ENCODE measurements at regions not wholly inside any gene's neighbourhood (a gene's known extent, or its start where the extent isn't known, plus 50 kb on each side); places are given as distances from the start of the nearest gene placed in this dataset.

- Histone ChIP-seq H3K79me2 (no peaks in the 10 kb centered on the region), H3K27ac (no peak overlapping the region), H3K27me3 (no peaks in the 10 kb centered on the region), H3K9me3 (ENCODE audit: low read depth) (no peaks in the 10 kb centered on the region), H3K9me2 (replicated peaks; ENCODE audit: insufficient read depth) (no peaks in the 10 kb centered on the region), H3K4me3 (no peak overlapping the region), H3K4me2 (no peak overlapping the region), H2AFZ (no peak overlapping the region), H3K36me3 (replicated peaks; ENCODE audit: insufficient read depth, low read depth) (no peaks in the 10 kb centered on the region), H3K4me1 (ENCODE audit: insufficient read depth) (no peaks in the 10 kb centered on the region), H4K20me1 (ENCODE audit: insufficient read depth, poor library complexity, severe bottlenecking) (no peaks in the 10 kb centered on the region)
- 91% methylated on average over 6 of the region's 6 CpGs for WGBS (ENCODE audit: low lambda C conversion rate, missing lambda C conversion rate)
- TF ChIP-seq EZH2phosphoT487 (IDR thresholded peaks at IDR 0.05; ENCODE audit: low read depth, severe bottlenecking, unreplicated experiment): no peak
- TF ChIP-seq CTCF (IDR thresholded peaks at IDR 0.05; ENCODE audit: poor library complexity): no peak
- TF ChIP-seq EZH2 (IDR thresholded peaks at IDR 0.05; ENCODE audit: borderline replicate concordance): no peak
- no peak for DNase-seq (ENCODE audit: low spot score)
Observed at GRCh38 chr2:220871909-220872308, 700.2 kb downstream of the EPHA4 start.

GRCh38 chr2:220876080-220876824 is 695.9 kb downstream of the EPHA4 start:
- no peaks in the 10 kb centered on the region for H4K20me1 ChIP-seq (ENCODE audit: insufficient read depth, poor library complexity, severe bottlenecking)
- TF ChIP-seq EZH2 (IDR thresholded peaks at IDR 0.05; ENCODE audit: borderline replicate concordance) (no peak), EZH2phosphoT487 (IDR thresholded peaks at IDR 0.05; ENCODE audit: low read depth, severe bottlenecking, unreplicated experiment) (no peak), CTCF (IDR thresholded peaks at IDR 0.05; ENCODE audit: poor library complexity) (no peak)

GRCh38 chr2:220877491-220877890 is 694.6 kb downstream of the EPHA4 start:
- WGBS (ENCODE audit: low lambda C conversion rate, missing lambda C conversion rate): 92% methylated on average over 2 of the region's 2 CpGs
- Histone ChIP-seq H3K27ac (no peak overlapping the region), H3K4me1 (ENCODE audit: insufficient read depth) (no peaks in the 10 kb centered on the region), H3K9me2 (replicated peaks; ENCODE audit: insufficient read depth) (no peaks in the 10 kb centered on the region), H4K20me1 (ENCODE audit: insufficient read depth, poor library complexity, severe bottlenecking) (no peaks in the 10 kb centered on the region), H3K9me3 (ENCODE audit: low read depth) (no peaks in the 10 kb centered on the region), H3K4me3 (no peak overlapping the region), H3K27me3 (no peaks in the 10 kb centered on the region), H2AFZ (no peak overlapping the region), H3K36me3 (replicated peaks; ENCODE audit: insufficient read depth, low read depth) (no peaks in the 10 kb centered on the region), H3K79me2 (no peaks in the 10 kb centered on the region), H3K4me2 (no peak overlapping the region)
- TF ChIP-seq EZH2phosphoT487 (IDR thresholded peaks at IDR 0.05; ENCODE audit: low read depth, severe bottlenecking, unreplicated experiment) (no peak), CTCF (IDR thresholded peaks at IDR 0.05; ENCODE audit: poor library complexity) (no peak), EZH2 (IDR thresholded peaks at IDR 0.05; ENCODE audit: borderline replicate concordance) (no peak)
- DNase-seq (ENCODE audit: low spot score): no peak

More at GRCh38 chr2:220876080-220876824, 695.9 kb downstream of the EPHA4 start:
- no peak for DNase-seq (ENCODE audit: low spot score)
- H3K36me3 ChIP-seq (replicated peaks; ENCODE audit: insufficient read depth, low read depth): no peaks in the 10 kb centered on the region
- WGBS (ENCODE audit: low lambda C conversion rate, missing lambda C conversion rate): 53% methylated on average over 3 of the region's 3 CpGs
- H3K4me3 ChIP-seq: no peak overlapping the region
- H3K9me2 ChIP-seq (replicated peaks; ENCODE audit: insufficient read depth): no peaks in the 10 kb centered on the region
- no peaks in the 10 kb centered on the region for H3K4me1 ChIP-seq (ENCODE audit: insufficient read depth)
- no peak overlapping the region for H3K4me2 ChIP-seq
- H3K27me3 ChIP-seq: no peaks in the 10 kb centered on the region
- no peak overlapping the region for H2AFZ ChIP-seq
- no peaks in the 10 kb centered on the region for H3K9me3 ChIP-seq (ENCODE audit: low read depth)
- no peaks in the 10 kb centered on the region for H3K79me2 ChIP-seq
- H3K27ac ChIP-seq: no peak overlapping the region

Measured in hepatocyte (in vitro differentiated cells).